A549 (cell line): ENCODE measurements at regions not wholly inside any gene's neighbourhood (a gene's known extent, or its start where the extent isn't known, plus 50 kb on each side); places are given as distances from the start of the nearest gene placed in this dataset.

Experiments used
- ATAC-seq, 2 experiments: fragments of 200-7000 bp in 1 of 2; fragments of >200 bp in 1 of 2; cut with Nextera tagmentation in 1 of 2; cut with Tn5 transposase in 1 of 2; 3 replicates each; pipeline versions ENCODE4 v1.8.0 to v1.9.1; 2018 to 2020; ENCODE audit warnings: mild to moderate bottlenecking in 1 of 2, moderate library complexity in 1 of 2
- CTCF ChIA-PET: fragments of 300-600 bp; sonication (Branson Sonifier 250); formaldehyde crosslinking; extraction: SDS; loops from one replicate; lab custom pipeline; 2021; ENCODE audit warnings: antibody characterized with exemption, inconsistent platforms; lab: Yijun Ruan, JAX
- POLR2A ChIA-PET: fragments of 350-600 bp; formaldehyde crosslinking; extraction: SDS; loops from one replicate; lab custom pipeline; 2021; ENCODE audit warnings: antibody characterized with exemption, inconsistent platforms; lab: Yijun Ruan, JAX
- DNase-seq, 2 experiments: peaks; one replicate each; pipeline versions ENCODE4 v3.0.0 to v3.0.0-alpha.2; 2011 to 2016; ENCODE audit warnings: low read depth in 1 of 2, low spot score in 1 of 2
- FAIRE-seq: peaks from 2 replicates; lab custom pipeline; 2011; peaks lifted over from hg19 to GRCh38; lab: Jason Lieb, UNC
- H3K27ac ChIP-seq, 2 experiments: fragments of >200 bp; sonication (Bioruptor Twin); formaldehyde crosslinking; 3 replicates each; pipeline ENCODE4 v1.5.1; 2016 to 2017
- H3K4me1 ChIP-seq: fragments of >200 bp; sonication (Bioruptor Twin); formaldehyde crosslinking; 3 replicates; pipeline ENCODE4 v1.6.1; 2016
- H3K4me2 ChIP-seq: fragments of >200 bp; sonication (Bioruptor Twin); formaldehyde crosslinking; 3 replicates; pipeline ENCODE4 v1.6.1; 2016
- H3K4me3 ChIP-seq: fragments of >200 bp; sonication (Bioruptor Twin); formaldehyde crosslinking; 3 replicates; pipeline ENCODE4 v1.5.1; 2016
- H3K9me3 ChIP-seq: fragments of >200 bp; sonication (Bioruptor Twin); formaldehyde crosslinking; 3 replicates; pipeline ENCODE4 v1.6.1; 2016
- CHD2 ChIP-seq: fragments of 150-350 bp; IDR thresholded peaks from 2 replicates; pipeline ENCODE4 v1.6.1; 2014; ENCODE audit warnings: low read length; ENCODE audit not compliant: partially characterized antibody
- CHD4 ChIP-seq: fragments of 200-600 bp; sonication (generic); IDR thresholded peaks from 2 replicates; pipeline ENCODE4 v1.6.1; 2016; ENCODE audit warnings: antibody characterized with exemption, mild to moderate bottlenecking, borderline replicate concordance
- EHMT2 ChIP-seq: fragments of 200-600 bp; sonication (generic); IDR thresholded peaks from 2 replicates; pipeline ENCODE4 v1.6.1; 2016; ENCODE audit warnings: antibody characterized with exemption, low read depth, mild to moderate bottlenecking, moderate library complexity
- FOXS1 ChIP-seq: fragments of 250-450 bp; sonication (Bioruptor Pico); IDR thresholded peaks from 2 replicates; pipeline ENCODE4 v1.5.0; 2020; ENCODE audit warnings: mild to moderate bottlenecking, moderate library complexity
- HOXA7 ChIP-seq: fragments of 250-450 bp; sonication (Bioruptor Pico); IDR thresholded peaks from 2 replicates; pipeline ENCODE4 v1.5.0; 2020; ENCODE audit warnings: mild to moderate bottlenecking, moderate library complexity
- KDM5A ChIP-seq: fragments of 200-600 bp; sonication (generic); IDR thresholded peaks from 2 replicates; pipeline ENCODE4 v1.6.1; 2016; ENCODE audit warnings: antibody characterized with exemption, mild to moderate bottlenecking
- MAZ ChIP-seq: fragments of 150-350 bp; IDR thresholded peaks from 2 replicates; pipeline ENCODE4 v1.6.1; 2014; ENCODE audit warnings: antibody characterized with exemption, low read depth, low read length, borderline replicate concordance
- NFE2L2 ChIP-seq: fragments of 150-350 bp; conservative IDR thresholded peaks from 2 replicates; pipeline ENCODE4 v1.6.1; 2014; ENCODE audit warnings: low read length
- NPAS2 ChIP-seq: fragments of 250-450 bp; sonication (Bioruptor Pico); IDR thresholded peaks from 2 replicates; pipeline ENCODE4 v1.8.0; 2022; ENCODE audit warnings: mild to moderate bottlenecking, moderate library complexity, borderline replicate concordance
- POLR2AphosphoS2 ChIP-seq: conservative IDR thresholded peaks from 2 replicates; pipeline ENCODE4 v1.6.1; 2012; ENCODE audit warnings: low read length, improper control_type of control experiment, inconsistent platforms
- SREBF2 ChIP-seq: fragments of 450-650 bp; IDR thresholded peaks from 2 replicates; pipeline ENCODE4 v1.6.1; 2014; ENCODE audit warnings: mild to moderate bottlenecking, moderate library complexity
- ZC3H11A ChIP-seq: fragments of 450-650 bp; IDR thresholded peaks from 2 replicates; pipeline ENCODE4 v1.6.1; 2014; ENCODE audit warnings: antibody characterized with exemption, mild to moderate bottlenecking
- WGBS: methylation state at CpG from one replicate; pipeline ENCODE4 v1.1.6; 2017; ENCODE audit errors: missing lambda C conversion rate; 5-methylcytosine and 5-hydroxymethylcytosine counted together
- TF ChIP-seq, protein P1 (sequence below): fragments of >200 bp; sonication (Bioruptor Twin); formaldehyde crosslinking; IDR thresholded peaks from 3 replicates; pipeline ENCODE4 v1.5.1; 2016
- TF ChIP-seq, protein P2 (sequence below): fragments of 150-350 bp; IDR thresholded peaks from 2 replicates; pipeline ENCODE4 v1.6.1; 2014; ENCODE audit warnings: low read depth, mild to moderate bottlenecking, low read length
- TF ChIP-seq, protein P3 (sequence below): IDR thresholded peaks from 2 replicates; pipeline ENCODE4 v1.6.1; 2012
- TF ChIP-seq, protein P4 (sequence below): fragments of 250-450 bp; sonication (Bioruptor Pico); IDR thresholded peaks from 2 replicates; pipeline ENCODE4 v1.5.0; 2020; ENCODE audit warnings: low read depth, mild to moderate bottlenecking, moderate library complexity

DNA sequence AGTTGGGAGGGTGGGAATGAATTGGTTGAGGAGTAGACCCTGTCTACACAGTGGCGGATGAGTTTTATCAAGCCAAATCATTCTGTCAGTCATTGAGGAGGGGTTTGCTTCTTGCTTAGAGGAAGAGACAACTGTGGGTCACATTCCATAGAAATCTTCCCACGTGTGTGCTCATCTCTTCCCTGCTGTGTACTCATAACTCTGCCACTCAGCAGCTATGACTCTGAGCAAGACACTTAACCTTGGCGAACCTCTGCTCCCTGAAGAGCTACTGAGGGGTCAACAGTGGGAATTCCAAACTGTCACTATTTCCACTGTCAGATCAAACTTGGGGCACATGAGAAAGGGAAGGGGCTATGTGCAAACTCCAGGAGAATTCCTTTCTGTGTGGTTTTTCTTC, 72.6 kb upstream of the COX10 start (continued):
- TF ChIP-seq, protein P1, sequence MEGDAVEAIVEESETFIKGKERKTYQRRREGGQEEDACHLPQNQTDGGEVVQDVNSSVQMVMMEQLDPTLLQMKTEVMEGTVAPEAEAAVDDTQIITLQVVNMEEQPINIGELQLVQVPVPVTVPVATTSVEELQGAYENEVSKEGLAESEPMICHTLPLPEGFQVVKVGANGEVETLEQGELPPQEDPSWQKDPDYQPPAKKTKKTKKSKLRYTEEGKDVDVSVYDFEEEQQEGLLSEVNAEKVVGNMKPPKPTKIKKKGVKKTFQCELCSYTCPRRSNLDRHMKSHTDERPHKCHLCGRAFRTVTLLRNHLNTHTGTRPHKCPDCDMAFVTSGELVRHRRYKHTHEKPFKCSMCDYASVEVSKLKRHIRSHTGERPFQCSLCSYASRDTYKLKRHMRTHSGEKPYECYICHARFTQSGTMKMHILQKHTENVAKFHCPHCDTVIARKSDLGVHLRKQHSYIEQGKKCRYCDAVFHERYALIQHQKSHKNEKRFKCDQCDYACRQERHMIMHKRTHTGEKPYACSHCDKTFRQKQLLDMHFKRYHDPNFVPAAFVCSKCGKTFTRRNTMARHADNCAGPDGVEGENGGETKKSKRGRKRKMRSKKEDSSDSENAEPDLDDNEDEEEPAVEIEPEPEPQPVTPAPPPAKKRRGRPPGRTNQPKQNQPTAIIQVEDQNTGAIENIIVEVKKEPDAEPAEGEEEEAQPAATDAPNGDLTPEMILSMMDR = no peak
- no peak for TF ChIP-seq CHD4

DNA sequence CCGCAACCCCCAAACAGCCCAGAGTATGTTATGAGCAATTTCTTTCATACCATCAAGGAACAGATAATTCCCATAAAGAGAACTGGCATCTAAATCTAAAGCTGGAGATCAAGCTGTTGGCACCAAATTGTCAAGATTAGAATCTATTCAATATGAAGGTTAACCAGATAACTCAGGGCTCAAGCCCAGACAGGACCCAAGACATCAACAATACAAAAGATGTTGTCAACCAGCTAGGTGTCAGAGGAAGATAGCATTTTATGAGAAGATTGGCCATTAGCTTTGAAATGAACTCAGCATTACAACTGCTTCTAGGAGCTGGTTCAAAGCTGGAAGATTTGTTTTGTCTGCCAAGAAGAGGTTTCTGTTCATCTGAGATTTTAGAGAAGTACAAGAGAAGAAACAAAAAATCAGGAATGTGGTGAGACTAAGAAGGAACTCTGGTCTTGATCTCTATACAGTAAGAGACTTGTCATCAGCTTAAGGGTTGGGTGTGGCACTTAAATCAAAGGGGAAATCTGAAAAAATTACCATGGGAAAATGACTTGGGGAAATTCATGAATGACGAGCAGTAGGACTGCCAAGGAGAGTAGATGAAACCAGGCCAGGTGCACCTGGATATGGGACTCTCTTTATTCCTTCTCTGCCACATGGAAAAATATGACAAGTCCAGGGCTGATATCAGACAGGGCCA, 64.2 kb upstream of the COX10 start:
- H3K4me1 ChIP-seq = no peaks in the 10 kb centered on the region
- no peak overlapping the region for H3K4me3 ChIP-seq
- DNase-seq (no peak), ATAC-seq (no peak), FAIRE-seq (no peak)
- POLR2A ChIA-PET = no interaction called here
- CTCF ChIA-PET = interaction anchor here (1.0 to 1.3 kb wide), 2 partner anchors 11 to 32 kb away, joined by 3 read pairs; no protein-coding TSS in a partner anchor
- WGBS = 74% methylated on average over 2 of the region's 2 CpGs
- no peak for TF ChIP-seq POLR2AphosphoS2
- no peak for TF ChIP-seq CHD2
- TF ChIP-seq CHD4 = no peak
- no peak for TF ChIP-seq ZC3H11A
- no peak for TF ChIP-seq SREBF2
- no peak for TF ChIP-seq MAZ
- no peak for TF ChIP-seq FOXS1 (CRISPR knock-in tag)
- no peak for TF ChIP-seq EHMT2
- TF ChIP-seq, protein P1 = no peak
- TF ChIP-seq, protein P2, sequence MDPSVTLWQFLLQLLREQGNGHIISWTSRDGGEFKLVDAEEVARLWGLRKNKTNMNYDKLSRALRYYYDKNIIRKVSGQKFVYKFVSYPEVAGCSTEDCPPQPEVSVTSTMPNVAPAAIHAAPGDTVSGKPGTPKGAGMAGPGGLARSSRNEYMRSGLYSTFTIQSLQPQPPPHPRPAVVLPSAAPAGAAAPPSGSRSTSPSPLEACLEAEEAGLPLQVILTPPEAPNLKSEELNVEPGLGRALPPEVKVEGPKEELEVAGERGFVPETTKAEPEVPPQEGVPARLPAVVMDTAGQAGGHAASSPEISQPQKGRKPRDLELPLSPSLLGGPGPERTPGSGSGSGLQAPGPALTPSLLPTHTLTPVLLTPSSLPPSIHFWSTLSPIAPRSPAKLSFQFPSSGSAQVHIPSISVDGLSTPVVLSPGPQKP = no peak
- H3K4me2 ChIP-seq = no peak overlapping the region
- H3K9me3 ChIP-seq = no peaks in the 10 kb centered on the region
- no peak overlapping the region for H3K27ac ChIP-seq

DNA sequence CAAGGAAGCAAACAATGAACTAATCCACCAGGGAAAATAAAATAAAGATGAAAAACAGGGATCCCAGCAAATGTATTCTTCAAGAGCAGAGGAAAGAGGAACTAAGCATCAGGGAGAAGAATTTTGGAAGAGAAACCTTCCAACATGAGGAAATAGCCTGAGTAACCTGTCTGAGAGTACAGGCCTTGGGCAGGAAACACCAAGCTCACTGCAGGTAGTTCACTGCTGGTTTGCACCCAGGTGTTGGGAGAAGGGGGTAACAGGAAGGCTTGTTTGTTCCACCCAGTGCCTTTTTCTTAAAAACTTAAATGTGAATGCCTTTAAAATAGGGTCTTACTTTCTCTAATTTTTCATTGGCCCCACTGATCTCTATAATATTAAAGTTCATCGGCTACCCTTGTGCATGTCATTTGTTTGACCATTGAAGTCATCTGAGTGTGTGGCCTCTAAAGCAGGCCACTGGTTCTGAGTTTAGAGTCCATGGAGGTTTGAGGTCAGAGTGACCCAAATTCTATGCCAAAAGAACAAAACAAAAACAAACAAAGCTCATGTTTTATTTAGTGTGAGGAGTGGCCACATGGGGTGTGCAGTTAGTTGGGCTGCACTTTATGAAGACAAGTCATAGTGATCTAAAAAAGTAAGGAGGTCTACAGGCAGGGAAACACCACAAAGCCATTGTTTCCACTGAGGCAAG, 62.9 kb upstream of the COX10 start:
- DNase-seq (no peak), FAIRE-seq (no peak), ATAC-seq (no peak)
- WGBS = 91% methylated on average over 1 of the region's 1 CpG
- TF ChIP-seq POLR2AphosphoS2 = no peak
- TF ChIP-seq, protein P3, sequence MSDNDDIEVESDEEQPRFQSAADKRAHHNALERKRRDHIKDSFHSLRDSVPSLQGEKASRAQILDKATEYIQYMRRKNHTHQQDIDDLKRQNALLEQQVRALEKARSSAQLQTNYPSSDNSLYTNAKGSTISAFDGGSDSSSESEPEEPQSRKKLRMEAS = no peak
- no peaks in the 10 kb centered on the region for H3K9me3 ChIP-seq
- H3K4me3 ChIP-seq = no peak overlapping the region
- no peak overlapping the region for H3K27ac ChIP-seq
- no peak overlapping the region for H3K4me2 ChIP-seq
- no peaks in the 10 kb centered on the region for H3K4me1 ChIP-seq
- ChIA-PET POLR2A (no interaction called here), CTCF (no interaction called here)

DNA sequence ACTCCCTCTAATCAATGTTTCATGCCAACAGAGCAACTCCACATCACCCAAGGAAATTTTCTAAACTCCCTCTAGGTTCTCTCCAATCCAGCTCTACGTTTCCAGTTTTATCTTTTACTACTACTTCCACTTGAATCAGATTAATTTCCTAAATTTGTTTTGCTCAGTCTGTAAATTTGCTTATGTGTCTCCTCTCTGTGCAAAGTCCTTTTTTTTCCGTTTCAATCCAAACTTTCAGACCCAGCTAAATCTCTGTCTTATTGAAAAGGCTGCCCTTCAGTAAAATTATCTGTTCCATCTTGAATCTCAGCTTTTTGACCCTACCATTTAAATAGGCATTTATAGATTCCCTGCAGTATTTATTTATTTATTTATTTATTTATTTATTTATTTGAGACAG, 61.4 kb upstream of the COX10 start:
- no peak for ATAC-seq
- Histone ChIP-seq H3K4me3 (no peak overlapping the region), H3K4me1 (no peaks in the 10 kb centered on the region), H3K9me3 (no peaks in the 10 kb centered on the region), H3K4me2 (no peak overlapping the region), H3K27ac (no peak overlapping the region)
- DNase-seq = no peak
- TF ChIP-seq KDM5A (no peak), ZC3H11A (peak; percentile 25), NFE2L2 (no peak), HOXA7 (no peak), NPAS2 (CRISPR knock-in tag) (no peak)
- TF ChIP-seq, protein P4, sequence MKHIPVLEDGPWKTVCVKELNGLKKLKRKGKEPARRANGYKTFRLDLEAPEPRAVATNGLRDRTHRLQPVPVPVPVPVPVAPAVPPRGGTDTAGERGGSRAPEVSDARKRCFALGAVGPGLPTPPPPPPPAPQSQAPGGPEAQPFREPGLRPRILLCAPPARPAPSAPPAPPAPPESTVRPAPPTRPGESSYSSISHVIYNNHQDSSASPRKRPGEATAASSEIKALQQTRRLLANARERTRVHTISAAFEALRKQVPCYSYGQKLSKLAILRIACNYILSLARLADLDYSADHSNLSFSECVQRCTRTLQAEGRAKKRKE = no peak
- no peak for FAIRE-seq
- 45% methylated on average over 2 of the region's 2 CpGs for WGBS
- ChIA-PET CTCF (interaction anchor here (0.7 kb wide), 1 partner anchor 39 kb away, joined by 3 read pairs; no protein-coding TSS in a partner anchor), POLR2A (no interaction called here)
